ENCODE measurements at regions not wholly inside any gene's neighbourhood (a gene's known extent, or its start where the extent isn't known, plus 50 kb on each side); places are given as distances from the start of the nearest gene placed in this dataset.

DNA sequence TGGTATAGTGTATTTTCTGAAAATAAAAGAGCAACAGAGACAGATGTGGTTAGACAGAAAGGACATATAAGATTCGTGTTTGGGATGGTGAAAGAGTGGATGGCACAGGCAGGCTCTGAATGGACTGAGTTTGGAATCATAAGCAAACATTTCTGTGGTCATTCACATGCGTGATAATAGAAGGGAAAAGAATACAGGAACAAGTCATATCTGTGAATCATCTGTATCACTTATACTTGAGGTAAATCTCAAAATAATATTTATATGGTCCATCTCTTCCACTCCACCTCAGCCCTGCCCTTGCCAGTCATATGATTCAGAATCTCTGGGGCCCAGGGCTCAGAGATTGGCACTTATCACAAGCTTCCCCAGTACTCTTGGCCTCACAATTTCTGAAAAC, 535.1 kb downstream of the BCKDHB start:
- H3K36me3 ChIP-seq (ENCODE audit: insufficient read depth, low read length) = no peaks in the 10 kb centered on the region
- no peaks in the 10 kb centered on the region for H3K27me3 ChIP-seq (ENCODE audit: insufficient read depth, low read depth, low read length)
- H3K9me3 ChIP-seq (ENCODE audit: low read length) = no peaks in the 10 kb centered on the region
- TF ChIP-seq EP300 (conservative IDR thresholded peaks at IDR 0.05; ENCODE audit: poor library complexity, severe bottlenecking) = no peak
- TF ChIP-seq, protein P1, sequence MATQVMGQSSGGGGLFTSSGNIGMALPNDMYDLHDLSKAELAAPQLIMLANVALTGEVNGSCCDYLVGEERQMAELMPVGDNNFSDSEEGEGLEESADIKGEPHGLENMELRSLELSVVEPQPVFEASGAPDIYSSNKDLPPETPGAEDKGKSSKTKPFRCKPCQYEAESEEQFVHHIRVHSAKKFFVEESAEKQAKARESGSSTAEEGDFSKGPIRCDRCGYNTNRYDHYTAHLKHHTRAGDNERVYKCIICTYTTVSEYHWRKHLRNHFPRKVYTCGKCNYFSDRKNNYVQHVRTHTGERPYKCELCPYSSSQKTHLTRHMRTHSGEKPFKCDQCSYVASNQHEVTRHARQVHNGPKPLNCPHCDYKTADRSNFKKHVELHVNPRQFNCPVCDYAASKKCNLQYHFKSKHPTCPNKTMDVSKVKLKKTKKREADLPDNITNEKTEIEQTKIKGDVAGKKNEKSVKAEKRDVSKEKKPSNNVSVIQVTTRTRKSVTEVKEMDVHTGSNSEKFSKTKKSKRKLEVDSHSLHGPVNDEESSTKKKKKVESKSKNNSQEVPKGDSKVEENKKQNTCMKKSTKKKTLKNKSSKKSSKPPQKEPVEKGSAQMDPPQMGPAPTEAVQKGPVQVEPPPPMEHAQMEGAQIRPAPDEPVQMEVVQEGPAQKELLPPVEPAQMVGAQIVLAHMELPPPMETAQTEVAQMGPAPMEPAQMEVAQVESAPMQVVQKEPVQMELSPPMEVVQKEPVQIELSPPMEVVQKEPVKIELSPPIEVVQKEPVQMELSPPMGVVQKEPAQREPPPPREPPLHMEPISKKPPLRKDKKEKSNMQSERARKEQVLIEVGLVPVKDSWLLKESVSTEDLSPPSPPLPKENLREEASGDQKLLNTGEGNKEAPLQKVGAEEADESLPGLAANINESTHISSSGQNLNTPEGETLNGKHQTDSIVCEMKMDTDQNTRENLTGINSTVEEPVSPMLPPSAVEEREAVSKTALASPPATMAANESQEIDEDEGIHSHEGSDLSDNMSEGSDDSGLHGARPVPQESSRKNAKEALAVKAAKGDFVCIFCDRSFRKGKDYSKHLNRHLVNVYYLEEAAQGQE (IDR thresholded peaks at IDR 0.05; ENCODE audit: borderline replicate concordance) = no peak
- TF ChIP-seq TAF1 (IDR thresholded peaks at IDR 0.05; ENCODE audit: low read depth) = no peak
- TF ChIP-seq CTCF (IDR thresholded peaks at IDR 0.05; ENCODE audit: poor library complexity, severe bottlenecking) = no peak
- no peak for TF ChIP-seq MXI1 (conservative IDR thresholded peaks at IDR 0.05; ENCODE audit: poor library complexity, severe bottlenecking)
- TF ChIP-seq RAD21 (conservative IDR thresholded peaks at IDR 0.05) = no peak
- TF ChIP-seq EZH2 (IDR thresholded peaks at IDR 0.05; ENCODE audit: borderline replicate concordance, insufficient read depth, low read length, poor library complexity, severe bottlenecking) = no peak
- TF ChIP-seq SMC3 (conservative IDR thresholded peaks at IDR 0.05; ENCODE audit: poor library complexity) = no peak
- TF ChIP-seq POLR2AphosphoS5 (IDR thresholded peaks at IDR 0.05) = no peak
- H3K4me3 ChIP-seq (ENCODE audit: low read length) = no peak overlapping the region
- H2AFZ ChIP-seq (ENCODE audit: low read depth, low read length) = no peak overlapping the region
- no peak overlapping the region for H3K9ac ChIP-seq (ENCODE audit: low read length)
- no peaks in the 10 kb centered on the region for H3F3A ChIP-seq (ENCODE audit: insufficient read depth, low read length, poor library complexity, severe bottlenecking)
- no peaks in the 10 kb centered on the region for H3K79me2 ChIP-seq (replicated peaks; ENCODE audit: insufficient read depth, low read length)
- no peak overlapping the region for H3K27ac ChIP-seq (ENCODE audit: low read length)
- no peaks in the 10 kb centered on the region for H4K20me1 ChIP-seq (ENCODE audit: insufficient read depth)
- H3K4me2 ChIP-seq (ENCODE audit: low read length) = no peak overlapping the region
- H3K9me2 ChIP-seq (ENCODE audit: insufficient read depth, low read length) = no peaks in the 10 kb centered on the region

- Histone ChIP-seq H3K4me3 (ENCODE audit: low read length) (no peak overlapping the region), H3K27ac (ENCODE audit: low read length) (no peak overlapping the region), H3K4me2 (ENCODE audit: low read length) (no peak overlapping the region), H3K9ac (ENCODE audit: low read length) (no peak overlapping the region), H3K36me3 (ENCODE audit: insufficient read depth, low read length) (no peaks in the 10 kb centered on the region), H4K20me1 (ENCODE audit: insufficient read depth) (no peaks in the 10 kb centered on the region), H3K79me2 (replicated peaks; ENCODE audit: insufficient read depth, low read length) (no peaks in the 10 kb centered on the region), H3K9me3 (ENCODE audit: low read length) (no peaks in the 10 kb centered on the region), H3F3A (ENCODE audit: insufficient read depth, low read length, poor library complexity, severe bottlenecking) (no peaks in the 10 kb centered on the region), H3K27me3 (ENCODE audit: insufficient read depth, low read depth, low read length) (no peaks in the 10 kb centered on the region), H2AFZ (ENCODE audit: low read depth, low read length) (no peak overlapping the region), H3K9me2 (ENCODE audit: insufficient read depth, low read length) (no peaks in the 10 kb centered on the region)
- no peak for TF ChIP-seq EZH2 (IDR thresholded peaks at IDR 0.05; ENCODE audit: borderline replicate concordance, insufficient read depth, low read length, poor library complexity, severe bottlenecking)
- no peak for TF ChIP-seq EP300 (conservative IDR thresholded peaks at IDR 0.05; ENCODE audit: poor library complexity, severe bottlenecking)
- TF ChIP-seq TAF1 (IDR thresholded peaks at IDR 0.05; ENCODE audit: low read depth) = no peak
- TF ChIP-seq POLR2AphosphoS5 (IDR thresholded peaks at IDR 0.05) = no peak
- TF ChIP-seq SMC3 (conservative IDR thresholded peaks at IDR 0.05; ENCODE audit: poor library complexity) = no peak
- TF ChIP-seq MXI1 (conservative IDR thresholded peaks at IDR 0.05; ENCODE audit: poor library complexity, severe bottlenecking) = no peak
- no peak for TF ChIP-seq RAD21 (conservative IDR thresholded peaks at IDR 0.05)
- TF ChIP-seq, protein P1 (IDR thresholded peaks at IDR 0.05; ENCODE audit: borderline replicate concordance) = no peak
- no peak for TF ChIP-seq CTCF (IDR thresholded peaks at IDR 0.05; ENCODE audit: poor library complexity, severe bottlenecking)
Observed at GRCh38 chr6:80640176-80640575, 533.7 kb downstream of the BCKDHB start.
